IMR-90 (cell line): ENCODE measurements at regions not wholly inside any gene's neighbourhood (a gene's known extent, or its start where the extent isn't known, plus 50 kb on each side); places are given as distances from the start of the nearest gene placed in this dataset.

Experiments used
- ATAC-seq: fragments of 200-7000 bp; cut with Tn5 transposase; 2 replicates; pipeline ENCODE4 v1.9.1; 2020; ENCODE audit warnings: low read depth, mild to moderate bottlenecking, moderate library complexity
- BruUV-seq: library from RNA; stranded (reverse); fragments of 400-500 nt; replicated peaks from 2 replicates; lab custom pipeline; 2021; lab: Mats Ljungman, UMichigan
- CTCF ChIA-PET: fragments of 300-600 bp; formaldehyde crosslinking; extraction: SDS; loops from one replicate; lab custom pipeline; 2021; ENCODE audit warnings: antibody characterized with exemption; lab: Yijun Ruan, JAX
- POLR2A ChIA-PET: fragments of 300-600 bp; sonication (Branson Sonifier 250); formaldehyde crosslinking; loops from one replicate; lab custom pipeline; 2022; ENCODE audit warnings: antibody characterized with exemption; ENCODE audit not compliant: unreplicated experiment; lab: Charles Lee
- DNase-seq: peaks from one replicate; pipeline ENCODE4 v3.0.0; 2013
- H2AFZ ChIP-seq: replicated peaks from 2 replicates; pipeline ENCODE3; 2013; ENCODE audit warnings: low read length, mild to moderate bottlenecking; ENCODE audit not compliant: poor library complexity
- H2AK5ac ChIP-seq: 2 replicates; pipeline ENCODE4 v1.6.1; 2013; ENCODE audit warnings: low read depth, low read length, inconsistent platforms
- H2AK9ac ChIP-seq: replicated peaks from 2 replicates; pipeline ENCODE3; 2013; ENCODE audit warnings: mild to moderate bottlenecking, low read depth, low read length, moderate library complexity; ENCODE audit not compliant: poor library complexity
- H2BK120ac ChIP-seq: 2 replicates; pipeline ENCODE4 v1.6.1; 2013; ENCODE audit warnings: low read depth, low read length, inconsistent platforms
- H2BK15ac ChIP-seq: 3 replicates; pipeline ENCODE4 v1.6.1; 2013; ENCODE audit warnings: low read depth, low read length, inconsistent platforms
- H2BK20ac ChIP-seq: 2 replicates; pipeline ENCODE4 v1.6.1; 2013; ENCODE audit warnings: low read depth, mild to moderate bottlenecking, inconsistent platforms, low read length, moderate library complexity
- H2BK5ac ChIP-seq: 2 replicates; pipeline ENCODE4 v1.6.1; 2013; ENCODE audit warnings: mild to moderate bottlenecking, low read depth, low read length, inconsistent platforms; ENCODE audit not compliant: poor library complexity, severe bottlenecking
- H3K14ac ChIP-seq: replicated peaks from 2 replicates; pipeline ENCODE4 v1.6.1; 2013; ENCODE audit warnings: low read depth, low read length, inconsistent platforms
- H3K18ac ChIP-seq: 2 replicates; pipeline ENCODE4 v1.6.1; 2013; ENCODE audit warnings: low read depth, low read length, control low read depth
- H3K23ac ChIP-seq: 2 replicates; pipeline ENCODE4 v1.6.1; 2013; ENCODE audit warnings: low read depth, low read length, inconsistent platforms
- H3K27ac ChIP-seq: 2 replicates; pipeline ENCODE4 v1.5.1; 2013; ENCODE audit warnings: mild to moderate bottlenecking, control low read depth, low read length; ENCODE audit not compliant: insufficient read depth
- H3K27me3 ChIP-seq: 2 replicates; pipeline ENCODE4 v1.6.1; 2013; ENCODE audit warnings: low read length; ENCODE audit not compliant: control insufficient read depth, insufficient read depth
- H3K36me3 ChIP-seq: 2 replicates; pipeline ENCODE4 v1.6.1; 2013; ENCODE audit warnings: low read length, mixed read lengths; ENCODE audit not compliant: control insufficient read depth, insufficient read depth
- H3K4ac ChIP-seq: 2 replicates; pipeline ENCODE4 v1.6.1; 2013; ENCODE audit warnings: low read depth, low read length, inconsistent platforms
- H3K4me1 ChIP-seq: 2 replicates; pipeline ENCODE4 v1.6.1; 2013; ENCODE audit warnings: low read length, mixed read lengths; ENCODE audit not compliant: control insufficient read depth, insufficient read depth
- H3K4me2 ChIP-seq: 2 replicates; pipeline ENCODE4 v1.6.1; 2013; ENCODE audit warnings: low read depth, mild to moderate bottlenecking, control low read depth, low read length, moderate library complexity
- H3K4me3 ChIP-seq: 2 replicates; pipeline ENCODE4 v1.5.1; 2013; ENCODE audit warnings: low read depth, mild to moderate bottlenecking, control low read depth, low read length, moderate library complexity; ENCODE audit not compliant: insufficient read depth
- H3K56ac ChIP-seq: 2 replicates; pipeline ENCODE4 v1.6.1; 2013; ENCODE audit warnings: low read length, inconsistent platforms; ENCODE audit not compliant: insufficient read depth; ENCODE audit errors: extremely low read depth
- H3K79me1 ChIP-seq, 2 experiments: 2 replicates each; pipeline ENCODE4 v1.6.1; 2013; ENCODE audit warnings: low read length in 2 of 2, inconsistent platforms in 1 of 2, low read depth in 1 of 2
- H3K9ac ChIP-seq: 2 replicates; pipeline ENCODE4 v1.6.1; 2013; ENCODE audit warnings: low read depth, low read length, control low read depth
- H3K9me1 ChIP-seq: 2 replicates; pipeline ENCODE4 v1.6.1; 2013; ENCODE audit warnings: low read length, inconsistent platforms; ENCODE audit not compliant: insufficient read depth
- H3K9me3 ChIP-seq: 2 replicates; pipeline ENCODE4 v1.6.1; 2013; ENCODE audit warnings: low read length; ENCODE audit not compliant: control insufficient read depth, insufficient read depth
- H4K20me1 ChIP-seq: 2 replicates; pipeline ENCODE4 v1.6.1; 2013; ENCODE audit warnings: low read length, inconsistent platforms; ENCODE audit not compliant: insufficient read depth
- H4K5ac ChIP-seq: 2 replicates; pipeline ENCODE4 v1.6.1; 2013; ENCODE audit warnings: mild to moderate bottlenecking, low read depth, low read length, control low read depth
- H4K8ac ChIP-seq, 2 experiments: 2 replicates each; pipeline ENCODE4 v1.6.1; 2013; ENCODE audit warnings: low read depth in 2 of 2, low read length in 2 of 2, control low read depth in 1 of 2, inconsistent platforms in 1 of 2
- H4K91ac ChIP-seq: 2 replicates; pipeline ENCODE4 v1.6.1; 2013; ENCODE audit warnings: low read depth, low read length, inconsistent platforms; ENCODE audit not compliant: insufficient read depth
- CHD1 ChIP-seq: IDR thresholded peaks from 2 replicates; pipeline ENCODE4 v1.6.1; 2012; ENCODE audit warnings: low read depth, low read length, improper control_type of control experiment
- MAFK ChIP-seq: IDR thresholded peaks from 2 replicates; pipeline ENCODE4 v1.6.1; 2012; ENCODE audit warnings: low read depth, low read length, improper control_type of control experiment
- NFE2L2 ChIP-seq: fragments of 150-350 bp; IDR thresholded peaks from 2 replicates; pipeline ENCODE4 v1.6.1; 2016; ENCODE audit warnings: low read depth, mild to moderate bottlenecking, low read length
- POLR2A ChIP-seq: IDR thresholded peaks from 2 replicates; pipeline ENCODE4 v1.6.1; 2012; ENCODE audit warnings: mild to moderate bottlenecking, low read depth, low read length
- RFX5 ChIP-seq: IDR thresholded peaks from 2 replicates; pipeline ENCODE4 v1.8.0; 2012; ENCODE audit warnings: low read depth, mild to moderate bottlenecking, low read length, moderate library complexity
- SMC3 ChIP-seq: fragments of 150-350 bp; IDR thresholded peaks from 2 replicates; pipeline ENCODE4 v1.6.1; 2016; ENCODE audit warnings: low read depth, mild to moderate bottlenecking, antibody characterized with exemption, low read length, moderate library complexity
- WGBS, 2 experiments: methylation state at CpG; one replicate each; pipeline versions ENCODE4 v1.1.5 to v1.1.7; 2013; ENCODE audit warnings: missing lambda C conversion rate in 2 of 2; ENCODE audit not compliant: insufficient read length in 1 of 2; ENCODE audit errors: extremely low coverage in 2 of 2; 5-methylcytosine and 5-hydroxymethylcytosine counted together
- dilution Hi-C: fragments of 300-500 bp; cut with HindIII; formaldehyde crosslinking; loops from one replicate; pipeline ENCODE4 v1.14.3; 2018; ENCODE audit warnings: low sequenced_read_pairs; ENCODE audit not compliant: unreplicated experiment
- in situ Hi-C: fragments of 300-500 bp; cut with MboI; formaldehyde crosslinking; loops from 3 replicates; pipeline ENCODE4 v1.14.3; 2019; ENCODE audit warnings: low sequenced_read_pairs, inconsistent platforms, mixed read lengths
- intact Hi-C: fragments of 100-400 bp; cut with micrococcal nuclease; formaldehyde crosslinking; loops from 2 replicates; pipeline ENCODE4 v1.10.0; 2022

GRCh38 chr5:126107381-126107780 lies 315.8 kb upstream of the GRAMD2B start:
- Histone ChIP-seq H3K56ac (no peak overlapping the region), H2BK20ac (no peak overlapping the region), H2AK5ac (no peak overlapping the region), H3K4me2 (no peak overlapping the region), H3K27ac (no peak overlapping the region), H4K8ac (no peak overlapping the region), H3K4me3 (no peak overlapping the region), H2AK9ac (no peak overlapping the region), H3K27me3 (no peaks in the 10 kb centered on the region), H3K9ac (no peak overlapping the region), H3K23ac (no peak overlapping the region), H3K36me3 (no peaks in the 10 kb centered on the region), H2BK5ac (no peak overlapping the region), H3K14ac (no peak overlapping the region), H3K4me1 (no peaks in the 10 kb centered on the region), H4K5ac (no peak overlapping the region), H4K20me1 (no peaks in the 10 kb centered on the region), H2AFZ (no peak overlapping the region), H4K91ac (no peak overlapping the region), H3K4ac (no peak overlapping the region), H2BK120ac (no peak overlapping the region), H3K9me1 (no peaks in the 10 kb centered on the region), H3K18ac (no peak overlapping the region), H3K79me1 (no peaks in the 10 kb centered on the region), H3K9me3 (no peaks in the 10 kb centered on the region), H2BK15ac (no peak overlapping the region)
- BruUV-seq, result no TSS peak
- no peak for DNase-seq
- CTCF ChIA-PET, result no interaction called here
- POLR2A ChIA-PET, result no interaction called here
- WGBS, 2 experiments, result no CpG with 5 or more reads among the region's 2 CpGs
- in situ Hi-C loops (no loop called here), dilution Hi-C loops (no loop called here), intact Hi-C loops (no loop called here)
- TF ChIP-seq NFE2L2 (no peak), SMC3 (no peak), RFX5 (no peak), POLR2A (no peak), MAFK (no peak), CHD1 (no peak)
- ATAC-seq, result no peak
